ENCODE measurements at regions not wholly inside any gene's neighbourhood (a gene's known extent, or its start where the extent isn't known, plus 50 kb on each side); places are given as distances from the start of the nearest gene placed in this dataset.
"Not testable (repeated sequence)": the region's sequence is repeated elsewhere in the genome, so short reads cannot be mapped to it uniquely, and the experiment has no call there.

DNA sequence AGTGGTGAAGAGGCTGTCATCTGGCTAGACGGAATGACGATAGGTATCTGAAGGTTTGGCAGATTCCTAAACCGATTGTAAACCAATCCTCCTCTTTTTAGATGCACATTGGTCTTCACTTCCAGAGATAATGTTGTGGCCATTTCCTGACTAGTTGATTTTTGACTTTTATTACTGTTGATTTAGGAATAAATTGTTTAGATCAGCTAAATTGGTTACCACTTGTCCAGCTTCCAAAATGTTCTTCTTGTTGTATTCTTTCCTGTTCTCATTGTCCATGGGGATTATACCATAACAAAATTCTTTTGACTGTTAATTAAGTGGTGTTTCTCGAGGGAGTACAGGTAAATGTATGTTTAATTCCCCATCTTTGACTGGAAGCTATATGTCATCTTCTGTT, 119.7 kb downstream of the MACROH2A1 start:
- DNase-seq, result no peak

DNA sequence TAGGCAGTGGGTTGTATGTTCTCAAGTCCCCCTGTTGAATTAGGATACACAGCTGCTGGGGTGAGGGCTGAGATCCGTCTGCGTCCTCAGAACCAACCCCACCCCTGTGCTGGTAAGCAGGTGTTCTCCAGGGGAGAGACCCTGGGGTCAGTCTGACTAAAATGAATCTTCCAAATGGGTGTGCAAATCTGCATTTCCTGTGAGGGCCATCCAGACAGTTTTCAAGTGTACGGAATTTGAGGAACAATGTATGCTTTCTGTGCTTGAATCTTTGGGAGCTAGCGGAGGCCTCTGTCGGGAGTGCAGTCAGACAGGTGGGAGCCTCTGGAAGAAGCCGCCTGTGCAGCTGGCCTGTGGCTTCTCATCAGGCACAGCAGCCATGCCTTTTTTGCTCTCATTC, 122.9 kb downstream of the MACROH2A1 start:
- no peak for DNase-seq

- DNase-seq, result no peak
These were observed 125.8 kb downstream of the MACROH2A1 start for GRCh38 chr5:135273212-135273611.

DNA sequence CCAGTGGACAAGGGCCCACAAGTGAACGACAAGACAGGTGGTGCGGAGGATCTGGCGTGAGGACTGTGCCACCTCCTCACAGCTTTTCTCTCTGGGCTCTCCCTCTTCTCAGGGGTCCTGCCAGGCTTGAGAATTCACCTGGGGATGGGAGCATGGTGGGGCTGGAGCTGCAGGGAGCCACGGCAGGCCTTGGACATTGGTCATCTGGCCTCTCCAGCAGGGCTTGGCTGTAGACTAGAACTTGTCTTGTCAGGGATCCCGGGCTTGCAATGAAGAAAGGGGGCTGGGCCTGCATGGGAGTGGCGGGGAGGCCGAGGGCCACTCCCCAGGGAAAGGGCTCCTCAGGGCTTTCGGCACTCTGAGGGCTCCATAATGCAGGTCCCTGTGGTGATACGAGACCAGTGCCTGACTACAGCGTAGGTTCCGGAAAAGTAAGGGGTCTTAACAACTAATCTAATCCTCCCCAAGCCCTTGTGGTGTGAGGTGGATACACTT, 126.7 kb downstream of the MACROH2A1 start:
- DNase-seq, result no peak

DNA sequence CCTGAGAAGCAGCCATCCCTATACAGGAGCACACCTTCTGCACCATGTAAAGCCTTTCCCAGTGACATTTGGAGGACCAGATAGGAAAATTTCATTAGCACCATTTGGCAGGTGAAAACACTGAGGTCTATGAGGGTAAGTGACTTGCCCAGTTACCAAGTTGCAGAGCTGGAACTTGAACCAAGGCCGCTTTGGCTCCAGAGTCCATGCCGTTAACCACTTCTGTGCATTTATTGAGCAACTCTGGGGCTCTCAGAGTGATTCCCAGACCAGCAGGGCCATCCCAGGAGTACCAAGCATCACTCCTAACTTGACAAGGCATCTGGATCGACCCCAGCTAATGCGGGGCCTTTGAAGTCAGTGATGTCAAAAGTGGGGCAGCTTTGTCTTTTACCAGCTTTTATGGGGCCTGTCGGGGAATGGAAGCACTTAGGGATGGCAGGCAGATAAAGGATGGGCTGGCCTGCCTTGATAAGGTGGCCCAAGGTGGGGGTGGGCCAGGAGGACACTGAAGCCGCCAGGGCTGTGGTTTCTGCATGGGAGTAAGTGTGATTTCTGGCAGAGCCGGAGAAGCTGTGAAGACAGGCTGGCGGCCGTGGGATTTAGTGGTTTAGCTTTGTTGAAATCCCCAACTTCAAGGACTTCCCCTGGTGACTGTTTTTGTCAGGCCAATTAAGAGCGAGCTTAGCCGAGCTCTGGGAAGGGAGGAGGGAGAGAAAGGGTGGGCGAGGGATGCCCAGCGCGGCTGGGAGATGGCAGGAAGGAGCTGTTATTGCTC, 127.3 kb downstream of the MACROH2A1 start:
- no peak for DNase-seq

DNA sequence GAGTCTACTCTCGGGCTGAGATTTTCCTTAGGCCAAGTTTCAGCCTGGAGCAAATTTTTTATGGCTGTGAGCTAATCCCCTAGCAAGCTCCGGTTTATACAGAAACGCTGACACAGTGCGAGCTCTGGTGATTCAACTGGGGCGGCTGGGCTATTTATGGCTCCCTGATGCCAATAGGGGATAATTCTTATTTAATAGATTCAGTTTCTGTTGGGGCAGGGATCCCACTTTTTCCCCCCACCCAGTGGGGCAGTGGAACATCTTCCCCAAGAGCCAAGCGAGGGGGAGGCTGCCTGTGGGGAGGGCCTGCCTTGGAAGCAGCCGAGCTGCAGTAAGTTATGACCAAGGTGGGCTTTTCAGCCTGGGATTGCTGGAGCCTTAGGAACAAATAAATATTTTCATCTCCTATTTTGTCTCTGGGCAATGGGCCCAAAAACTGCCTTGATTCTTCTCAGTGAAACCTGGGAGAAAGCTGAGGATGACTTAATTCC, 129.1 kb downstream of the MACROH2A1 start:
- no peak for DNase-seq

GRCh38 chr5:135269199-135269598, 129.8 kb downstream of the MACROH2A1 start:
- DNase-seq, result no peak

DNA sequence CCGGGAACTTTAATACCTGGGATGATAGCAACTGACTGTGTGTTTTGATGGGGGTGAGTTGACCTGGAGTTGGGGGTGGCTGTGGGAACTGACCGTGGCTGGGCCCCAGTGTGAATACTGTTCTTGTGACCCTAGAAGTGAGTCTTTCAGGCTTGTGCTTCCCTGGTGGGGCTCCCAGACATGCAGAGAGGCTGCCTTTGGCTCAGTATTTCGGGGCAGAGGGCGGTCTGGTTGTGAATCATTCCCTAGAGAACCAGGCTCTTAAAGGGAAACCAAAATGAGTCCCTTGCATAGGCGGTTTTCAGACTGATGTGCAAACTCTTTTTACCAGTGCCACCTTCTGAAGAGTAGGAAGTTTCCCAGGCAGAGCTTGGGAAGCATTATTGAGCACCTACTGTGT, 132.1 kb downstream of the MACROH2A1 start:
- DNase-seq, result no peak

GRCh38 chr5:135266303-135266635, 132.8 kb downstream of the MACROH2A1 start:
- DNase-seq, result no peak

DNA sequence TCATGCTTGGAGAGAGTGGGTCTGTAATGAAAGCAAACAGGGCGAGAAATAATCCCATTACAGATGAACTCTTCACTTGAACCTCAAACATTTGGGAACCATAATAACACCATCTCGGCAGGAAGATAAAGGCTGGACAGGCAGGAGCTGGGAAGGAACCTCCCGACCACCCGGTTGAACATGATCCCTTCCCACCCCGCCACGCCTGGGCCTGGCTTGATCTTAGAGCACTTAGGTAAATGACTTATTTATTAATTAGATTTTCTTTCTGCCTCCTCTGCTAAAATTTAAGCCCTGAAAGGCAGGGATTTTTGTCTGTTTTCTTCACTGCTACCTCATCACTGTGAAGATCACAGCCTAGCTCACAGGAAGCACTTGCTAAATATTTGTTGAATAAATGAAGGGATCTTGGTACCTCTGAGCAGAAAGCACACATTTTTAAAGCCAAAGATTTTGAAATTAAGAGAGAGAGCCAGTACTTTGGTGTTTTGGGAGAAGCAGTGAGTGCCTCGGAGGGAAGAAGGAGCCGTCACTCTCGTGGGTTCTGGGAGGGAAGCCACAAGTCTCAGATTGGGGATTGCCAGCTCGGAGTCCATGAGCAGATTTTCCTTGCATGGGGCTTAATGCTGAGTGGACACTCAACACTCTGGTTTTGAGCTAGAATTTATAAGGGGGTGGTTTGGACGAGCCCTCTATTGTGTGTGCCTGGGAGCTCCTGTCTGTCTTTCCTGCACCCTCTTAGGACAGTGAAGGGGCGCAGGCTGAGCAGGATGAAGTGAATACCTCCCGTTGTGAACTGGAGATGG, 133.3 kb downstream of the MACROH2A1 start:
- DNase-seq, result no peak

GRCh38 chr5:135264451-135265440, 134.3 kb downstream of the MACROH2A1 start:
- DNase-seq, result no peak

- no peak for DNase-seq
These were observed 135.9 kb downstream of the MACROH2A1 start for GRCh38 chr5:135263022-135263668.

GRCh38 chr5:135262364-135262763, 136.7 kb downstream of the MACROH2A1 start:
- no peak for DNase-seq

DNA sequence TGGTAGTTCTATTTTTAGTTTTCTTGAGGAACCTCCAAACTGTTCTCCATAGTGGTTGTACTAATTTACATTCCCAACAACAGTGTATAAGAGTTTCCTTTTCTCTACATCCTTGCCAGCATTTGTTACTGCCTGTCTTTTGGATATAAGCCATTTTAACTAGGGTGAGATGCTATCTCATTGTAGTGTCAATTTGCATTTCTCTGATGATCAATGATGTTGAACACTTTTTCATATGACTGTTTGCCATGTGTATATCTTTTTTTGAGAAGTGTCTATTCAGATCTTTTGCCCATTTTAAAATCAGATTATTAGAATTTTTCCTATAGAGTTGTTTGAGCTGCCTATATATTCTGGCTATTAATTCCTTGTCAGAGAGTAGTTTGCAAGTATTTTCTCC, 138.9 kb downstream of the MACROH2A1 start:
- not testable (repeated sequence) for DNase-seq

DNA sequence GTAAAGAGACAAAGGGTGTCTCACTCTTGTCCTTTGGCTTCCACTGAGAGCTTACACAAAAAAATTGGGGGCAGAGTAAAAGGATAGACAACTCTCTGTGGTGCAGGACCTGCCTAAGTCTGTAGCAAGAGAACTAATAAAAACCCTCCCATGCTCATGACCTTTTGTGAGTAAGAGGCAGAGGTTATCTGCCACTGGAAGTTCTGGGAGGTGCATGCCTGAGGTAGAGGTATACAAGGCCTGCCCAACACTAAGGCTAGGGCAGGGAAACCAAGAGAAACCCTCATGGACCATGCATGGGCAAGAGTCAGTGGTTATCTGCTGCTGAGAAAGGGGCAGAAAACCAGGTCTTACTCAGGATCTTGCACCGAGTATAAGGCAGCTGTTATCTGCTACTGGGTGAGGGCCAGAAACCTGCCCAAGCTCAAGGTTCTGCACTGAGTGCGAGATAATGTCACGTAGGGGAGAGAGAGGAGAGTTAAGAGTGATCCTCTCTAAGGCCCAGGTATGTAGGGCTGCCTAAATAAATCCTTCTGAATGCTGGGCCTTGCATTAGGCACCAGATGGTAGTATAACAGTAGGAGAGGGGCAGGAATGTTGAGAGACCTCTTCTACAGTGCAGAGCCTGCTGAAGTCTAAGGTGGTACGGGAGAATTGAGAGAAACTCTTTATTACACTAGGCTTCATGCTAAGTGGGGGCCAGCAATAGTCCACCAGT, 143.4 kb downstream of the MACROH2A1 start:
- no peak for DNase-seq

DNA sequence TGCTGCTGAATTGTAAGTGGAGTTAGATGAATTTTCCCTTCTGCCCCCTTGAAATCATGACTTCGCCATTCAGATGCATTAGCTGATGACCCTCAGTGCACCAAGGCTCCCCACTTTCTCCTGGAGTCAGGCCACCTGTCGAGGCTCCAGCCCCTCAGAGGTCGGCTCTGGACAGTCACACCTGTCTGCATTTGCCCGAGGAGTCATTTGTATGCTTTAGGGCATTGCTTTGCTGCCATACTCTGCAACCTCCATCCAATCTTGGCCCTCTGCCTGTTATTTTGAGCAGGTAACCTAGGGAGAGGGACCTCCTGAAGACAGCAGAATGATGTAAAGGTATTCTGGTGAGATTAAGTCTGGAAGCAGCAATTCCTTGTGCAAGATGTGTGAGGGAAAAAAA, 144.8 kb downstream of the MACROH2A1 start:
- DNase-seq, result no peak

DNA sequence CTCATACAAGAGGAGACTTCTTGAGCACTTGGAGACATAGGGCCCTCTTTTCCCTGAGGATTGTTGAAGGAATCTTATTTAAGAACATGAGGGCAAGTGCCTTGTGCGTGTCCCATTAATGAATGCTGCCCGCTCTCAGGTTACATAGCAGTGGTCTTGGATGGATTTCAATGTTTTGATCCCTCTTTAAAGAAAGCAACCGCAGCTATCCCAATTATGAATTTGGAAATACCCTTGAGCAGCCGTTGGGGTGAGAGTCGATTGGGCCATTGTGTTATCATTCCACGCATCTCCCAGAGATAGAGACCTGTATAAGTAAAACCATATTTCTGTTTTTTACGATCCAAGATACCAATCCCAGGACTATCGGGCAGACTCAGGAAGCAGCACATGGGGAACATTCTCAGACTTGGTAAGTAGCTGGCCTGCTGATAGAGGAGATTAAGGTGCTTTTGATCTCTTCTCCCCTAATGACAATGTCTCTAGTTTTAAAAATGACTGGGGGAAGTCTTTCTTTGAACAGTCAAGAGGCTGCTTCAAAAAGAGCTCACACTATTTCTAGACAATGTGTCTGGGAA, 145.3 kb downstream of the MACROH2A1 start:
- DNase-seq, result no peak

- no peak for DNase-seq
These were observed 147.9 kb downstream of the MACROH2A1 start for GRCh38 chr5:135251093-135251492.

GRCh38 chr5:135250671-135251070, 148.4 kb downstream of the MACROH2A1 start:
- DNase-seq, result no peak

DNA sequence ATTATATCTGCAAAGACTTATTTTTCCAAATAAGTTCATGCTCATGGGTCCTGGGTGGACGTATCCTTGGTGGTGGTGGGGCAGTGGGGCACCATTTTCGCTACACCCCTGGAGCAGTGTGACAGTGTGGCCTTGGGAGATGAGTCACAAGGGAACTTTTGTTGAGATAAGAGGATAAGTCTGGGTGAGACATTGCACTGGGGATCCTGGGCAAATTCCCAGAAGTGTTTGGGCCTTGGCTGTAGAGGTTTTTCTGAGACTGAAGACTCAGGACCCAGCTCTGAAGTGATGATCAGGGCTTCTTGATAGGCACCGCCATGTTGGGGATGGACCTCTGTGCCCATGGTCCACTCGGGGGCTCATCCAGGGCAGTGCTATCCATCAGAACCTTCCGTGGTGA, 149.4 kb downstream of the MACROH2A1 start:
- DNase-seq, result no peak

DNA sequence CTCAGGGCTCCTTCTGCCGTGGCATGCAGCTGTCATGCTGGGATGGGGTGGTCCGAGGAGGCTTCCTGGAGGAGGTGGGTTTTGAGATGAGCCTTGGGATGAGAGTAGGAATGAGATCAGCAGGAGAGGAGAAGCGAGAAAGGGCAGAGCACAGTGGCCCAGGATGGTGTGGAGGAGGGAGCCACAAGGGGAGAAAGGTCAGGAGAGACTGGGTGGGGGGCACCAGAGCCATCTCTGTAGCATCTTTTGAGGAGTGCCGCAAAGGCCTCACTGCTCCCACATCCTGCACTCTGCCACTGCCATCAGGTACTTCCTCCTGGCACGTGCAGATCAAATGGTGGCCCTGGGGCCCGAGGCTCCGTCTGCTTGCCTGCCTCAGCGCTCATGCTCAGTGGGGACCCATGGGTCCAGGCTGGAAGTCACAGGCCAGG, 150.2 kb downstream of the MACROH2A1 start:
- no peak for DNase-seq
